Sigmoid colon (tissue), 6 donors: ENCODE measurements at regions not wholly inside any gene's neighbourhood (a gene's known extent, or its start where the extent isn't known, plus 50 kb on each side); places are given as distances from the start of the nearest gene placed in this dataset.

ENCODE experiments used
- DNase-seq: peaks from one replicate; pipeline ENCODE4 v3.0.0-alpha.2; 2019
- H3K27ac ChIP-seq, 4 donors: fragments of 200-600 bp; sonication (generic); one replicate each; pipeline ENCODE4 v1.5.1; 2016 to 2019; ENCODE audit warnings: mild to moderate bottlenecking in 1 of 4
- H3K27me3 ChIP-seq, 3 donors: fragments of 200-600 bp; sonication (generic); one replicate each; pipeline ENCODE4 v1.5.1; 2019; ENCODE audit warnings: mild to moderate bottlenecking in 1 of 3
- H3K36me3 ChIP-seq, 4 donors: fragments of 200-600 bp; sonication (generic); one replicate each; pipeline ENCODE4 v1.5.1; 2016 to 2019
- H3K4me1 ChIP-seq, 4 donors: fragments of 200-600 bp; sonication (generic); one replicate each; pipeline ENCODE4 v1.5.1; 2017 to 2019
- H3K4me3 ChIP-seq, 4 donors: fragments of 200-600 bp; sonication (generic); one replicate each; pipeline ENCODE4 v1.5.1; 2017 to 2019; ENCODE audit warnings: mild to moderate bottlenecking in 2 of 4, moderate library complexity in 1 of 4
- H3K9me3 ChIP-seq, 4 donors: fragments of 200-600 bp in 3 of 4; sonication (generic) in 3 of 4; one replicate each; pipeline versions ENCODE4 v1.5.1 to v1.6.1; 2013 to 2019
- CTCF ChIP-seq, 4 experiments: fragments of 450-650 bp in 3 of 4; fragments of 200-600 bp in 1 of 4; IDR thresholded peaks; one replicate each; pipeline ENCODE4 v1.5.1; 2016 to 2019; ENCODE audit warnings: antibody characterized with exemption in 4 of 4, mild to moderate bottlenecking in 3 of 4, moderate library complexity in 2 of 4
- EP300 ChIP-seq, 4 donors: sonication (generic); formaldehyde crosslinking; IDR thresholded peaks; one replicate each; pipeline ENCODE4 v1.6.1; 2017; ENCODE audit warnings: antibody characterized with exemption in 4 of 4
- POLR2A ChIP-seq, 2 donors: fragments of 450-650 bp; IDR thresholded peaks; one replicate each; pipeline ENCODE4 v1.6.1; 2016; ENCODE audit warnings: antibody characterized with exemption in 2 of 2, mild to moderate bottlenecking in 2 of 2, moderate library complexity in 2 of 2
- POLR2AphosphoS5 ChIP-seq, 4 donors: sonication (generic); formaldehyde crosslinking; IDR thresholded peaks; one replicate each; pipeline ENCODE4 v1.6.1; 2017; ENCODE audit warnings: antibody characterized with exemption in 4 of 4
- WGBS, 2 donors: extraction: QIAGEN DNeasy Blood & Tissue Kit; methylation state at CpG; one replicate each; pipeline ENCODE4 v1.1.7; 2013; 5-methylcytosine and 5-hydroxymethylcytosine counted together
- intact Hi-C: fragments of 100-400 bp; cut with DNase I; formaldehyde crosslinking; loops from one replicate; pipeline ENCODE4 v1.15.1; 2023
- donor health status: healthy with polysubstance abuse.
- donor health status: healthy.

DNA sequence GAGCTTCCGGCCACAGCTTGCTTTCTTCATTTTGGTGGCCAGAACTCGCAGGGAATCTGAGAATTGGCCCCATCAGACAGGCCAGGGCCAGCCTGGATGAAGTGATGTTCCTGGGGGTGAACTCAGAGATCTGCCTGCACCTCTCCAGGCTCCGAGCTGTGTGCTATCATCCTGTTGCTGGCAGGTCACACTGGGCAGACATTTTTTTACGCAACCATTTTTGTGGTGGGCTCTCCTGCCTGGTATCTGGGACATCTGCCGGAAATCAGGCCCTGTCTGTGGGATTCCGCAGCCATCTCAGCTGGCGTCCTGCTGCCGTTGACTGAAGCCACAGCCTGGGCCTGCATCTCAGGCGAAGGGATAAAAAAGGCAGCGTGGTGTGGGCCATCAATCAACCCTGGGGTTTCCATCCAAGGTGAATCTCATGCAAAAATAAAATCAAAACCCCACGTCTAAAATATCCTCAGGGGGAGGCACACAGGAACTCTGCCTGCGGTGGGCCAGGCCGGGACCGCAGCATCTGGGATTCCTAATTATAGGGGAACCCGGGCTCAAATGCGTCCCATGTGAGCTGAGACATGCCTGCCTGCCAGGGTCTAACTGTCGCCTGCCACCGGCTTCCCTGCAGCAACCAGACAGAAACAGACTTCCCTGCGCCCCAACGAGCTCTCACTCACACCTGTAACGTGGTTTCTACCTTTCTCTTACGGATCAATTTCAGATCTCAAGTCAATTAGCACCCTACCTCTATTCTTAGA, 174.3 kb downstream of the SYK start:
- no peak for DNase-seq
- no peak for TF ChIP-seq CTCF (IDR thresholded peaks at IDR 0.05)
- no peak for TF ChIP-seq POLR2AphosphoS5 (IDR thresholded peaks at IDR 0.05)
- TF ChIP-seq EP300 (IDR thresholded peaks at IDR 0.05): no peak
- TF ChIP-seq POLR2A (IDR thresholded peaks at IDR 0.05): no peak
- no peaks in the 10 kb centered on the region for H3K9me3 ChIP-seq
- no peaks in the 10 kb centered on the region for H3K36me3 ChIP-seq
- H3K4me3 ChIP-seq: no peak overlapping the region
- H3K27ac ChIP-seq: no peak overlapping the region
- peaks cover 0 to 12% (median 0%) of the 10 kb centered on the region in 4 donors for H3K4me1 ChIP-seq
- H3K27me3 ChIP-seq: no peaks in the 10 kb centered on the region
- intact Hi-C loops: no loop called here
- WGBS, 2 donors: 88 to 91% methylated on average over 22 of the region's 22 CpGs

- intact Hi-C loops: no loop called here
- no peaks in the 10 kb centered on the region for H3K4me1 ChIP-seq
- no peak for TF ChIP-seq EP300 (IDR thresholded peaks at IDR 0.05)
- no peak for TF ChIP-seq CTCF (IDR thresholded peaks at IDR 0.05)
- TF ChIP-seq POLR2AphosphoS5 (IDR thresholded peaks at IDR 0.05): no peak
- no peak for TF ChIP-seq POLR2A (IDR thresholded peaks at IDR 0.05)
- no peak for DNase-seq
- H3K27ac ChIP-seq: no peak overlapping the region
- H3K4me3 ChIP-seq: no peak overlapping the region
- H3K9me3 ChIP-seq: no peaks in the 10 kb centered on the region
- H3K27me3 ChIP-seq: no peaks in the 10 kb centered on the region
- WGBS, 2 donors: 60 to 77% methylated on average over 7 of the region's 7 CpGs
- no peaks in the 10 kb centered on the region for H3K36me3 ChIP-seq
Observed at GRCh38 chr9:90979138-90979551, 177.5 kb downstream of the SYK start.

DNA sequence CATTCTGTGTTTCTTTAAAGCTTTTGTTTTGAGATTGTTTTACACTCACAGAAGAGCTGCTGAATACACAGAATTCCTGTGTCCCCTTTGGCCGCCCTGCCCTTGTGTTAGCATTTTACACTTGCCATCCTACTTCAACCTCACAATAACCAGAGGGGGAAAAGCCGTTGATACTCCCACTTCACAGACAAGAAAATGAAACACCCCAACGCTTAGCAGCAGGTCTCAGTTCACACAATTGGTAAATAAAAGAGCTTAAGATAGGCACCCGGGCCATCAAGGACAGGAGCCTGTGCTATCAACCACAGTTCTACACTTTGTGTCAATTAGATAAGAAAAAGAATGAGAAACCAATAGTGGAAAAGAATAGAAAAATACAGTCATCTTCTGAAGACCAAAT, 178.0 kb downstream of the SYK start:
- no peak for DNase-seq
- no peak overlapping the region for H3K27ac ChIP-seq
- intact Hi-C loops: no loop called here
- no peaks in the 10 kb centered on the region for H3K4me1 ChIP-seq
- H3K36me3 ChIP-seq: no peaks in the 10 kb centered on the region
- TF ChIP-seq EP300 (IDR thresholded peaks at IDR 0.05) (no peak), CTCF (IDR thresholded peaks at IDR 0.05) (no peak), POLR2AphosphoS5 (IDR thresholded peaks at IDR 0.05) (no peak), POLR2A (IDR thresholded peaks at IDR 0.05) (no peak)
- no peaks in the 10 kb centered on the region for H3K27me3 ChIP-seq
- H3K4me3 ChIP-seq: no peak overlapping the region
- no peaks in the 10 kb centered on the region for H3K9me3 ChIP-seq
- 43 to 51% methylated on average over 4 of the region's 4 CpGs for WGBS, 2 donors

GRCh38 chr9:90981726-90982125, 180.1 kb downstream of the SYK start:
- WGBS, 2 donors: 90 to 95% methylated on average over 3 of the region's 3 CpGs
- Histone ChIP-seq H3K27me3 (no peaks in the 10 kb centered on the region), H3K4me1 (no peaks in the 10 kb centered on the region), H3K4me3 (no peak overlapping the region), H3K36me3 (no peaks in the 10 kb centered on the region), H3K9me3 (no peaks in the 10 kb centered on the region), H3K27ac (no peak overlapping the region)
- intact Hi-C loops: no loop called here
- TF ChIP-seq CTCF (IDR thresholded peaks at IDR 0.05) (no peak), EP300 (IDR thresholded peaks at IDR 0.05) (no peak), POLR2A (IDR thresholded peaks at IDR 0.05) (no peak), POLR2AphosphoS5 (IDR thresholded peaks at IDR 0.05) (no peak)
- DNase-seq: no peak

DNA sequence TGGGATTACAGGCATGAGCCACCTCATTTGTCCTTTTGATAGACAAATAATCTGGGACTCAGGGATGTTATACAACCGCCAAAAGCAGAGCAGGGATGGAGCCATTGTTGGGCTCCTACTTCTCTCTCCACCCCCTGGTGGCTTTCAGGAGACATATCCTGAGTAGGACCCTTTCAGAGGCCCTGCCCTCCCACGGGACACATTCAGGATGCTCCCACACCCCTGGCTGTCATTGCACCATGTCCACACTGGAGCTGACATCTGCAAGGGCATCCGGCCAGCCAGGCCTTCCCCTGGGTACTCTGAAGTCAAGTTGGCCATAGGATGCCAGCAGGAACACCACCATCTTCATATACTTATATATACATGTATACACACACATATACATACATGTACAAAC, 181.8 kb downstream of the SYK start:
- Histone ChIP-seq H3K9me3 (no peaks in the 10 kb centered on the region), H3K27ac (no peak overlapping the region), H3K27me3 (no peaks in the 10 kb centered on the region), H3K4me3 (no peak overlapping the region), H3K4me1 (no peaks in the 10 kb centered on the region), H3K36me3 (no peaks in the 10 kb centered on the region)
- WGBS, 2 donors: 83 to 88% methylated on average over 3 of the region's 3 CpGs
- intact Hi-C loops: no loop called here
- TF ChIP-seq CTCF (IDR thresholded peaks at IDR 0.05) (no peak), POLR2A (IDR thresholded peaks at IDR 0.05) (no peak), POLR2AphosphoS5 (IDR thresholded peaks at IDR 0.05) (no peak), EP300 (IDR thresholded peaks at IDR 0.05) (no peak)
- DNase-seq: no peak
